A549 (cell line): ENCODE measurements at regions not wholly inside any gene's neighbourhood (a gene's known extent, or its start where the extent isn't known, plus 50 kb on each side); places are given as distances from the start of the nearest gene placed in this dataset.

Experiments
- ATAC-seq, 2 experiments: fragments of 200-7000 bp in 1 of 2; fragments of >200 bp in 1 of 2; cut with Nextera tagmentation in 1 of 2; cut with Tn5 transposase in 1 of 2; 3 replicates each; pipeline versions ENCODE4 v1.8.0 to v1.9.1; 2018 to 2020; ENCODE audit warnings: mild to moderate bottlenecking in 1 of 2, moderate library complexity in 1 of 2
- CTCF ChIA-PET: fragments of 300-600 bp; sonication (Branson Sonifier 250); formaldehyde crosslinking; extraction: SDS; loops from one replicate; lab custom pipeline; 2021; ENCODE audit warnings: antibody characterized with exemption, inconsistent platforms; lab: Yijun Ruan, JAX
- POLR2A ChIA-PET: fragments of 350-600 bp; formaldehyde crosslinking; extraction: SDS; loops from one replicate; lab custom pipeline; 2021; ENCODE audit warnings: antibody characterized with exemption, inconsistent platforms; lab: Yijun Ruan, JAX
- DNase-seq, 2 experiments: peaks; one replicate each; pipeline versions ENCODE4 v3.0.0 to v3.0.0-alpha.2; 2011 to 2016; ENCODE audit warnings: low read depth in 1 of 2, low spot score in 1 of 2
- FAIRE-seq: peaks from 2 replicates; lab custom pipeline; 2011; peaks lifted over from hg19 to GRCh38; lab: Jason Lieb, UNC
- H3K27ac ChIP-seq, 2 experiments: fragments of >200 bp; sonication (Bioruptor Twin); formaldehyde crosslinking; 3 replicates each; pipeline ENCODE4 v1.5.1; 2016 to 2017
- H3K4me1 ChIP-seq: fragments of >200 bp; sonication (Bioruptor Twin); formaldehyde crosslinking; 3 replicates; pipeline ENCODE4 v1.6.1; 2016
- H3K4me2 ChIP-seq: fragments of >200 bp; sonication (Bioruptor Twin); formaldehyde crosslinking; 3 replicates; pipeline ENCODE4 v1.6.1; 2016
- H3K4me3 ChIP-seq: fragments of >200 bp; sonication (Bioruptor Twin); formaldehyde crosslinking; 3 replicates; pipeline ENCODE4 v1.5.1; 2016
- H3K9me3 ChIP-seq: fragments of >200 bp; sonication (Bioruptor Twin); formaldehyde crosslinking; 3 replicates; pipeline ENCODE4 v1.6.1; 2016
- CBX2 ChIP-seq: fragments of 200-600 bp; sonication (generic); IDR thresholded peaks from 2 replicates; pipeline ENCODE4 v1.6.1; 2016; ENCODE audit warnings: low read depth, mild to moderate bottlenecking, borderline replicate concordance
- CHD2 ChIP-seq: fragments of 150-350 bp; IDR thresholded peaks from 2 replicates; pipeline ENCODE4 v1.6.1; 2014; ENCODE audit warnings: low read length; ENCODE audit not compliant: partially characterized antibody
- FOSL2 ChIP-seq, 2 experiments: fragments of 450-650 bp in 1 of 2; fragments of >200 bp in 1 of 2; sonication (Bioruptor Twin) in 1 of 2; formaldehyde crosslinking; IDR thresholded peaks; 2 replicates each; pipeline versions ENCODE4 v1.5.0 to v1.6.1; 2016 to 2020; ENCODE audit warnings: mild to moderate bottlenecking in 1 of 2, moderate library complexity in 1 of 2
- FOXS1 ChIP-seq: fragments of 250-450 bp; sonication (Bioruptor Pico); IDR thresholded peaks from 2 replicates; pipeline ENCODE4 v1.5.0; 2020; ENCODE audit warnings: mild to moderate bottlenecking, moderate library complexity
- HOXA7 ChIP-seq: fragments of 250-450 bp; sonication (Bioruptor Pico); IDR thresholded peaks from 2 replicates; pipeline ENCODE4 v1.5.0; 2020; ENCODE audit warnings: mild to moderate bottlenecking, moderate library complexity
- HOXB13 ChIP-seq: fragments of 250-450 bp; sonication (Bioruptor Pico); IDR thresholded peaks from 2 replicates; pipeline ENCODE4 v1.5.0; 2020; ENCODE audit warnings: low read depth, mild to moderate bottlenecking, moderate library complexity
- KDM1A ChIP-seq: fragments of 200-600 bp; sonication (generic); IDR thresholded peaks from 2 replicates; pipeline ENCODE4 v1.6.1; 2016; ENCODE audit warnings: low read depth, mild to moderate bottlenecking
- MAFK ChIP-seq: fragments of 450-650 bp; IDR thresholded peaks from 2 replicates; pipeline ENCODE4 v1.6.1; 2014; ENCODE audit not compliant: partially characterized antibody
- MAZ ChIP-seq: fragments of 150-350 bp; IDR thresholded peaks from 2 replicates; pipeline ENCODE4 v1.6.1; 2014; ENCODE audit warnings: antibody characterized with exemption, low read depth, low read length, borderline replicate concordance
- MYC ChIP-seq: IDR thresholded peaks from 2 replicates; pipeline ENCODE4 v1.6.1; 2012; ENCODE audit warnings: mild to moderate bottlenecking, inconsistent platforms, low read length, improper control_type of control experiment, borderline replicate concordance
- POLR2A ChIP-seq: IDR thresholded peaks from 2 replicates; pipeline ENCODE4 v1.6.1; 2012; ENCODE audit warnings: mild to moderate bottlenecking, low read length
- POLR2AphosphoS2 ChIP-seq: conservative IDR thresholded peaks from 2 replicates; pipeline ENCODE4 v1.6.1; 2012; ENCODE audit warnings: low read length, improper control_type of control experiment, inconsistent platforms
- RAD21 ChIP-seq, 2 experiments: fragments of >200 bp in 1 of 2; sonication (Bioruptor Twin) in 1 of 2; formaldehyde crosslinking in 1 of 2; IDR thresholded peaks in 1 of 2; conservative IDR thresholded peaks in 1 of 2; 2 replicates in 1 of 2; 3 replicates in 1 of 2; pipeline ENCODE4 v1.6.1; 2012 to 2018; ENCODE audit warnings: inconsistent platforms in 1 of 2
- RCOR1 ChIP-seq: fragments of 150-350 bp; IDR thresholded peaks from 2 replicates; pipeline ENCODE4 v1.6.1; 2014; ENCODE audit warnings: antibody characterized with exemption, low read length, low read depth
- RFX5 ChIP-seq: fragments of 450-650 bp; IDR thresholded peaks from 2 replicates; pipeline ENCODE4 v1.7.1; 2014; ENCODE audit warnings: antibody characterized with exemption, mild to moderate bottlenecking, moderate library complexity
- RNF2 ChIP-seq: fragments of 200-600 bp; sonication (generic); IDR thresholded peaks from 2 replicates; pipeline ENCODE4 v1.6.1; 2016; ENCODE audit warnings: low read depth, mild to moderate bottlenecking, antibody characterized with exemption, moderate library complexity, borderline replicate concordance
- SREBF2 ChIP-seq: fragments of 450-650 bp; IDR thresholded peaks from 2 replicates; pipeline ENCODE4 v1.6.1; 2014; ENCODE audit warnings: mild to moderate bottlenecking, moderate library complexity
- TFCP2L1 ChIP-seq: fragments of 250-450 bp; sonication (Bioruptor Pico); IDR thresholded peaks from 2 replicates; pipeline ENCODE4 v1.5.0; 2021; ENCODE audit warnings: mild to moderate bottlenecking
- TP53 ChIP-seq: fragments of 250-450 bp; sonication (Bioruptor Pico); IDR thresholded peaks from 2 replicates; pipeline ENCODE4 v1.5.0; 2021; ENCODE audit warnings: mild to moderate bottlenecking, moderate library complexity
- WGBS: methylation state at CpG from one replicate; pipeline ENCODE4 v1.1.6; 2017; ENCODE audit errors: missing lambda C conversion rate; 5-methylcytosine and 5-hydroxymethylcytosine counted together
- TF ChIP-seq, protein P1 (sequence below): fragments of 250-450 bp; sonication (Bioruptor Pico); IDR thresholded peaks from 2 replicates; pipeline ENCODE4 v1.5.0; 2020; ENCODE audit warnings: low read depth, mild to moderate bottlenecking, moderate library complexity
- TF ChIP-seq, protein P2 (sequence below): IDR thresholded peaks from 2 replicates; pipeline ENCODE4 v1.6.1; 2012
- TF ChIP-seq, protein P3 (sequence below): fragments of 200-600 bp; sonication (generic); IDR thresholded peaks from 2 replicates; pipeline ENCODE4 v1.6.1; 2016; ENCODE audit warnings: antibody characterized with exemption, mild to moderate bottlenecking, moderate library complexity
- TF ChIP-seq, protein P4 (sequence below): fragments of 250-450 bp; sonication (Bioruptor Pico); IDR thresholded peaks from 2 replicates; pipeline ENCODE4 v1.5.0; 2021; ENCODE audit warnings: mild to moderate bottlenecking, moderate library complexity, borderline replicate concordance

DNA sequence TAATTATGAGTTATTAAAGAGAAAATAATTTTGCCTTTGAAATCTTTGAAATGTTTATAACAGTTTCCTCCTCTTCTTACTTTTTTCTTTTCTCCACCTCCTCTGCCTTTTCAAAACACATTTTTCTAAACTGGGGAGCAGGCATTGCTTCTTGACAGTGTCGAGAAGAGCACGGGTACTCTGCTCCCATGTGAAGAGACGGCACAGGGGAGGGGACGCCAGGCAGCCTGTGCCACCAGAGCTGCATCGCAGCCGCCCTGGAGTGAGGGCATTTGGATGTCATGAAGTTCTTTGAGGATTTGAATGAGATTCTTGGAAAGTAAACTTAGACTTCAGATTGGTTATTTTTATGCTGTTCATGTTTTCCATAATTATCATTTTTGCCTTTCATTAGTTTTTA is 149.7 kb downstream of the ACTR3B start:
- TF ChIP-seq RCOR1 (no peak), POLR2AphosphoS2 (no peak), CBX2 (no peak), RAD21 (conservative IDR thresholded peaks at IDR 0.05 in 1 of 2, IDR thresholded peaks at IDR 0.05 in 1 of 2) (no peak), TFCP2L1 (CRISPR knock-in tag) (no peak), FOSL2 (IDR thresholded peaks at IDR 0.05) (no peak), FOSL2 (CRISPR knock-in tag; IDR thresholded peaks at IDR 0.05) (no peak), MYC (no peak)
- TF ChIP-seq, protein P1, sequence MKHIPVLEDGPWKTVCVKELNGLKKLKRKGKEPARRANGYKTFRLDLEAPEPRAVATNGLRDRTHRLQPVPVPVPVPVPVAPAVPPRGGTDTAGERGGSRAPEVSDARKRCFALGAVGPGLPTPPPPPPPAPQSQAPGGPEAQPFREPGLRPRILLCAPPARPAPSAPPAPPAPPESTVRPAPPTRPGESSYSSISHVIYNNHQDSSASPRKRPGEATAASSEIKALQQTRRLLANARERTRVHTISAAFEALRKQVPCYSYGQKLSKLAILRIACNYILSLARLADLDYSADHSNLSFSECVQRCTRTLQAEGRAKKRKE (CRISPR knock-in tag), result no peak
- POLR2A ChIA-PET, result no interaction called here
- Histone ChIP-seq H3K4me3 (no peak overlapping the region), H3K4me2 (no peak overlapping the region), H3K27ac (no peak overlapping the region), H3K4me1 (no peaks in the 10 kb centered on the region), H3K9me3 (no peaks in the 10 kb centered on the region)
- FAIRE-seq, result no peak
- CTCF ChIA-PET, result interaction anchor here (1.0 kb wide), 1 partner anchor 15 kb away, joined by 4 read pairs; no protein-coding TSS in a partner anchor
- DNase-seq, result no peak
- 14% methylated on average over 6 of the region's 6 CpGs for WGBS
- no peak for ATAC-seq

DNA sequence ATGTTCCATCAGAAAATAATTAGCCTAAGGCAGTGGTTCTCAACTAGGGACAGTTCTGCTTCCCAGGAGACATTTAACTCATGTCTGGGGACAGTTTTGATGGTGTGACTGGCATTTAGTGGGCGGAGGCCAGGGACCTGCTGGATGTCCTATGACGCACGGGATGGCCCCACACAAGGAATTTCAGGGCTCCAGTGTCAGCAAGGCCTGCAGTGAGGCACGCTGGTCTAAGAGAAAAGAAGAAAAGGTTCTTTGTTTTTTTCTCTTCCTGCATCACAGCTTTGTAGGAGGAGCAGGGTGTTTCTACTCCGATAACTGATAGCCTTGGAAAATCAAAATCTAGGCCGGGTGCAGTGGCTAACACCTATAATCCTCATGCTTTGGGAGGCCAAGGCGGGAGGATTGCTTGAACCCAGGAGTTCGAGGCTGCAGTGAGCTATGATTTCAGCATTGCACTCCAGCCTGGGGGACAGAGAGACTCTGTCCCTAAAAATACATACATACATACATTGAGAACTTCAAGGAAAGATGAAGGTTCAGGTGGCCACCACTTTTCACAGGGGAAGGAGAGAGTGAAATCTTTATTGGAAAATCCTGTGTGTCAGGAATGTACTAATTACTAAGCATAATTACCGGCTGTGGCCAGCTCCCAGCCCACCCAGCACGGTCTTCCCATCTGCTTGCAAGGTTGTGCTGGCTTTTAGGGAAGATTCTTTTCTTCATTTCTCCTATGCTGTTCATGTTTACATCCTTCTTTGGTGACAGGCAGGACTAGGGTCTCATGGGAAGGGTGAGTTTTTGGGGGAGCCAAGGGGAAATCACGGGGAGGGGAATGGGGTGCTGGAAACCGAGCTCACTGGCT is 150.4 kb downstream of the ACTR3B start:
- no peak for DNase-seq
- no peak for ATAC-seq
- no peak overlapping the region for H3K4me2 ChIP-seq
- TF ChIP-seq TP53 (CRISPR knock-in tag), result no peak
- TF ChIP-seq HOXB13, result no peak
- TF ChIP-seq, protein P2, sequence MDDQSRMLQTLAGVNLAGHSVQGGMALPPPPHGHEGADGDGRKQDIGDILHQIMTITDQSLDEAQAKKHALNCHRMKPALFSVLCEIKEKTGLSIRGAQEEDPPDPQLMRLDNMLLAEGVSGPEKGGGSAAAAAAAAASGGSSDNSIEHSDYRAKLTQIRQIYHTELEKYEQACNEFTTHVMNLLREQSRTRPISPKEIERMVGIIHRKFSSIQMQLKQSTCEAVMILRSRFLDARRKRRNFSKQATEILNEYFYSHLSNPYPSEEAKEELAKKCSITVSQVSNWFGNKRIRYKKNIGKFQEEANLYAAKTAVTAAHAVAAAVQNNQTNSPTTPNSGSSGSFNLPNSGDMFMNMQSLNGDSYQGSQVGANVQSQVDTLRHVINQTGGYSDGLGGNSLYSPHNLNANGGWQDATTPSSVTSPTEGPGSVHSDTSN, result no peak
- TF ChIP-seq FOXS1, result no peak
- no peak for TF ChIP-seq MYC
- TF ChIP-seq CHD2, result no peak
- no peak for TF ChIP-seq MAZ
- TF ChIP-seq RNF2, result no peak
- TF ChIP-seq KDM1A, result no peak
- no peak for TF ChIP-seq FOSL2 (IDR thresholded peaks at IDR 0.05)
- TF ChIP-seq FOSL2 (CRISPR knock-in tag; IDR thresholded peaks at IDR 0.05), result no peak
- no peak overlapping the region for H3K27ac ChIP-seq
- POLR2A ChIA-PET, result no interaction called here
- no peak for FAIRE-seq
- WGBS, result 26% methylated on average over 12 of the region's 12 CpGs
- H3K9me3 ChIP-seq, result no peaks in the 10 kb centered on the region
- CTCF ChIA-PET, result interaction anchor here (1.0 kb wide), 1 partner anchor 16 kb away, joined by 4 read pairs; no protein-coding TSS in a partner anchor
- H3K4me1 ChIP-seq, result no peaks in the 10 kb centered on the region
- no peak overlapping the region for H3K4me3 ChIP-seq

DNA sequence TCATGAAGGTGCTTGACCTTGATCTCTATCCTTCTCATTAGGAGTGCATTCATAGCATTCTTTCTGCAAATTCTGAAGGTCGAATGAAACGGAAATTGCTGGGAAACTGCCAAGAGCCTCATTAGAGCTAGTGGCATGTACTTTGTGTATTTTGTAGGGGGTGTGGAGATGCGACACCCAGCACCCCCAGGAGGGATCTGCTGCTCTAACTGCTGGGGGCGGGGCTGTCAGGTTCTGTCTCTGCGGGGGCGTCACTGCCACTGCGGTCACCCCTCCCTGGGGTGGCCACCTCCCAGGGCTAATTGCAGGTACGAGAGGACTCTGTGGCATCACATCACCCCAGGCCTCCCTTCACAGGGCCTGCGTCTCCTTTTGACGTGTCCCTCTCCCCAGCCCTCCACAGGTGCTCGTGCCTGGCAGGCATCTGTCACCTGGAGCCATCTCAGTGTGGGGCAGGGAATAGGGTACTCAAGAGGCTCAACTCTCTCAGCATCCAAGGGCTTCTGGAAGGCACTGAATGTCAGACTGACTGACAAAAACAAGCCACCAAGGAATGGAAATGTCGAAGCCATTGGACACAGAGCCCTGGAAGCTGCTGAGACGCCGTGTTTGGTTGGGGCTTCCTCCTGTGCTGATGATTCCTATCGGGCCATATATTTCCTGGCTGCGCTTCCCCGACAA is 151.1 kb downstream of the ACTR3B start:
- ATAC-seq, result no peak
- no peaks in the 10 kb centered on the region for H3K9me3 ChIP-seq
- FAIRE-seq, result no peak
- H3K27ac ChIP-seq, result no peak overlapping the region
- no peak for DNase-seq
- POLR2A ChIA-PET, result no interaction called here
- 25% methylated on average over 17 of the region's 17 CpGs for WGBS
- H3K4me3 ChIP-seq, result no peak overlapping the region
- H3K4me1 ChIP-seq, result no peaks in the 10 kb centered on the region
- no peak overlapping the region for H3K4me2 ChIP-seq
- CTCF ChIA-PET, result no interaction called here
- TF ChIP-seq SREBF2 (no peak), MAFK (no peak), RFX5 (no peak), HOXA7 (CRISPR knock-in tag) (no peak), POLR2A (no peak), MAZ (no peak)
- TF ChIP-seq, protein P3, sequence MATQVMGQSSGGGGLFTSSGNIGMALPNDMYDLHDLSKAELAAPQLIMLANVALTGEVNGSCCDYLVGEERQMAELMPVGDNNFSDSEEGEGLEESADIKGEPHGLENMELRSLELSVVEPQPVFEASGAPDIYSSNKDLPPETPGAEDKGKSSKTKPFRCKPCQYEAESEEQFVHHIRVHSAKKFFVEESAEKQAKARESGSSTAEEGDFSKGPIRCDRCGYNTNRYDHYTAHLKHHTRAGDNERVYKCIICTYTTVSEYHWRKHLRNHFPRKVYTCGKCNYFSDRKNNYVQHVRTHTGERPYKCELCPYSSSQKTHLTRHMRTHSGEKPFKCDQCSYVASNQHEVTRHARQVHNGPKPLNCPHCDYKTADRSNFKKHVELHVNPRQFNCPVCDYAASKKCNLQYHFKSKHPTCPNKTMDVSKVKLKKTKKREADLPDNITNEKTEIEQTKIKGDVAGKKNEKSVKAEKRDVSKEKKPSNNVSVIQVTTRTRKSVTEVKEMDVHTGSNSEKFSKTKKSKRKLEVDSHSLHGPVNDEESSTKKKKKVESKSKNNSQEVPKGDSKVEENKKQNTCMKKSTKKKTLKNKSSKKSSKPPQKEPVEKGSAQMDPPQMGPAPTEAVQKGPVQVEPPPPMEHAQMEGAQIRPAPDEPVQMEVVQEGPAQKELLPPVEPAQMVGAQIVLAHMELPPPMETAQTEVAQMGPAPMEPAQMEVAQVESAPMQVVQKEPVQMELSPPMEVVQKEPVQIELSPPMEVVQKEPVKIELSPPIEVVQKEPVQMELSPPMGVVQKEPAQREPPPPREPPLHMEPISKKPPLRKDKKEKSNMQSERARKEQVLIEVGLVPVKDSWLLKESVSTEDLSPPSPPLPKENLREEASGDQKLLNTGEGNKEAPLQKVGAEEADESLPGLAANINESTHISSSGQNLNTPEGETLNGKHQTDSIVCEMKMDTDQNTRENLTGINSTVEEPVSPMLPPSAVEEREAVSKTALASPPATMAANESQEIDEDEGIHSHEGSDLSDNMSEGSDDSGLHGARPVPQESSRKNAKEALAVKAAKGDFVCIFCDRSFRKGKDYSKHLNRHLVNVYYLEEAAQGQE, result no peak
- TF ChIP-seq, protein P4, sequence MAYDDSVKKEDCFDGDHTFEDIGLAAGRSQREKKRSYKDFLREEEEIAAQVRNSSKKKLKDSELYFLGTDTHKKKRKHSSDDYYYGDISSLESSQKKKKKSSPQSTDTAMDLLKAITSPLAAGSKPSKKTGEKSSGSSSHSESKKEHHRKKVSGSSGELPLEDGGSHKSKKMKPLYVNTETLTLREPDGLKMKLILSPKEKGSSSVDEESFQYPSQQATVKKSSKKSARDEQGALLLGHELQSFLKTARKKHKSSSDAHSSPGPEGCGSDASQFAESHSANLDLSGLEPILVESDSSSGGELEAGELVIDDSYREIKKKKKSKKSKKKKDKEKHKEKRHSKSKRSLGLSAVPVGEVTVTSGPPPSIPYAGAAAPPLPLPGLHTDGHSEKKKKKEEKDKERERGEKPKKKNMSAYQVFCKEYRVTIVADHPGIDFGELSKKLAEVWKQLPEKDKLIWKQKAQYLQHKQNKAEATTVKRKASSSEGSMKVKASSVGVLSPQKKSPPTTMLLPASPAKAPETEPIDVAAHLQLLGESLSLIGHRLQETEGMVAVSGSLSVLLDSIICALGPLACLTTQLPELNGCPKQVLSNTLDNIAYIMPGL (CRISPR knock-in tag), result no peak
- TF ChIP-seq, protein P2, result no peak
